HepG2 (cell line): ENCODE measurements at regions not wholly inside any gene's neighbourhood (a gene's known extent, or its start where the extent isn't known, plus 50 kb on each side); places are given as distances from the start of the nearest gene placed in this dataset.

ENCODE experiments used
- AHDC1 ChIP-seq: sonication (generic); formaldehyde crosslinking; IDR thresholded peaks from 2 replicates; pipeline ENCODE4 v1.5.1; 2020; ENCODE audit warnings: mild to moderate bottlenecking, missing genetic modification reagents, borderline replicate concordance
- FOSL2 ChIP-seq: sonication (generic); formaldehyde crosslinking; IDR thresholded peaks from 2 replicates; pipeline ENCODE4 v1.4.0; 2020; ENCODE audit warnings: missing genetic modification reagents
- GABPA ChIP-seq, 2 experiments: IDR thresholded peaks; 2 replicates each; pipeline ENCODE4 v1.6.1; 2011 to 2016; ENCODE audit warnings: low read depth in 2 of 2, low read length in 1 of 2, missing biosample characterization in 1 of 2, missing genetic modification characterization in 1 of 2
- GATA4 ChIP-seq: sonication (generic); IDR thresholded peaks from 2 replicates; pipeline ENCODE4 v1.6.1; 2016; ENCODE audit warnings: antibody characterized with exemption, low read depth, borderline replicate concordance
- MXI1 ChIP-seq: IDR thresholded peaks from 3 replicates; pipeline ENCODE4 v1.6.1; 2012; ENCODE audit warnings: low read depth, low read length, inconsistent platforms, borderline replicate concordance
- NFE2 ChIP-seq: sonication (generic); formaldehyde crosslinking; IDR thresholded peaks from 2 replicates; pipeline ENCODE4 v1.4.0; 2020; ENCODE audit warnings: missing genetic modification reagents
- RFX5 ChIP-seq: IDR thresholded peaks from 2 replicates; pipeline ENCODE4 v1.6.1; 2011; ENCODE audit warnings: low read depth, low read length, improper control_type of control experiment
- SKI ChIP-seq: fragments of 450-650 bp; IDR thresholded peaks from one replicate; pipeline ENCODE4 v1.6.1; 2018; ENCODE audit warnings: mild to moderate bottlenecking; ENCODE audit not compliant: partially characterized antibody
- ZC3H13 ChIP-seq: sonication (generic); formaldehyde crosslinking; IDR thresholded peaks from 2 replicates; pipeline ENCODE4 v1.8.1; 2023; ENCODE audit warnings: mild to moderate bottlenecking, missing genetic modification reagents, moderate library complexity
- ZNF12 ChIP-seq: sonication (generic); formaldehyde crosslinking; IDR thresholded peaks from 2 replicates; pipeline ENCODE4 v1.5.0; 2020; ENCODE audit warnings: missing genetic modification reagents
- ZNF121 ChIP-seq: sonication (generic); formaldehyde crosslinking; IDR thresholded peaks from 2 replicates; pipeline ENCODE4 v1.5.0; 2020; ENCODE audit warnings: mild to moderate bottlenecking, missing genetic modification reagents
- ZNF20 ChIP-seq: sonication (generic); formaldehyde crosslinking; IDR thresholded peaks from 2 replicates; pipeline ENCODE4 v1.4.0; 2020; ENCODE audit warnings: mild to moderate bottlenecking, moderate library complexity, missing genetic modification reagents
- ZNF232 ChIP-seq: sonication (generic); formaldehyde crosslinking; IDR thresholded peaks from 2 replicates; pipeline ENCODE4 v1.4.0; 2020; ENCODE audit warnings: missing genetic modification reagents, borderline replicate concordance
- ZNF281 ChIP-seq: sonication (generic); formaldehyde crosslinking; IDR thresholded peaks from 2 replicates; pipeline ENCODE4 v1.4.0; 2020; ENCODE audit warnings: missing genetic modification reagents, borderline replicate concordance
- ZNF660 ChIP-seq: sonication (generic); formaldehyde crosslinking; IDR thresholded peaks from 2 replicates; pipeline ENCODE4 v1.5.1; 2020; ENCODE audit warnings: mild to moderate bottlenecking, low read depth, missing genetic modification reagents, borderline replicate concordance
- ZNF891 ChIP-seq: sonication (generic); formaldehyde crosslinking; IDR thresholded peaks from 2 replicates; pipeline ENCODE4 v1.5.0; 2020; ENCODE audit warnings: mild to moderate bottlenecking, missing genetic modification reagents
- TF ChIP-seq, protein P1 (sequence below): sonication (generic); formaldehyde crosslinking; IDR thresholded peaks from 2 replicates; pipeline ENCODE4 v1.8.0; 2022; ENCODE audit warnings: low read depth, missing genetic modification reagents

GRCh38 chr3:188026191-188026968 lies 127.6 kb upstream of the LPP start (continued):
- TF ChIP-seq MXI1 (no peak), RFX5 (no peak), ZNF20 (CRISPR knock-in tag) (no peak), ZC3H13 (CRISPR knock-in tag) (no peak), ZNF121 (CRISPR knock-in tag) (no peak), NFE2 (CRISPR knock-in tag) (no peak), ZNF281 (CRISPR knock-in tag) (no peak), GATA4 (no peak), GABPA (IDR thresholded peaks at IDR 0.05; ENCODE audit: low read depth, low read length) (no peak), GABPA (CRISPR knock-in tag; IDR thresholded peaks at IDR 0.05; ENCODE audit: low read depth) (no peak), AHDC1 (CRISPR knock-in tag) (peak; percentile 77; the same call in 1 of the 2 replicates), ZNF660 (CRISPR knock-in tag) (no peak), ZNF891 (CRISPR knock-in tag) (no peak), ZNF12 (CRISPR knock-in tag) (no peak; the same call in 1 of the 2 replicates), SKI (peak; percentile 73), FOSL2 (CRISPR knock-in tag) (peak; percentile 51), ZNF232 (CRISPR knock-in tag) (no peak)
- TF ChIP-seq, protein P1, sequence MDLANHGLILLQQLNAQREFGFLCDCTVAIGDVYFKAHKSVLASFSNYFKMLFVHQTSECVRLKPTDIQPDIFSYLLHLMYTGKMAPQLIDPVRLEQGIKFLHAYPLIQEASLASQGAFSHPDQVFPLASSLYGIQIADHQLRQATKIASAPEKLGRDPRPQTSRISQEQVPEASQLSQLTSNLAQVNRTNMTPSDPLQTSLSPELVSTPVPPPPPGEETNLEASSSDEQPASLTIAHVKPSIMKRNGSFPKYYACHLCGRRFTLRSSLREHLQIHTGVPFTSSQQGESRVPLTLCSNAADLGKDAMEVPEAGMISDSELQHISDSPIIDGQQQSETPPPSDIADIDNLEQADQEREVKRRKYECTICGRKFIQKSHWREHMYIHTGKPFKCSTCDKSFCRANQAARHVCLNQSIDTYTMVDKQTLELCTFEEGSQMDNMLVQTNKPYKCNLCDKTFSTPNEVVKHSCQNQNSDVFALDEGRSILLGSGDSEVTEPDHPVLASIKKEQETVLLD (CRISPR knock-in tag) = no peak
